GM12878 (cell line): ENCODE measurements at regions not wholly inside any gene's neighbourhood (a gene's known extent, or its start where the extent isn't known, plus 50 kb on each side); places are given as distances from the start of the nearest gene placed in this dataset.

ENCODE experiments used
- ATAC-seq: fragments of 200-7000 bp; cut with Tn5 transposase; 3 replicates; pipeline ENCODE4 v1.9.1; 2020; ENCODE audit warnings: mild to moderate bottlenecking, moderate library complexity
- BruUV-seq: library from RNA; stranded (reverse); fragments of 400-500 nt; replicated peaks from 2 replicates; lab custom pipeline; 2021; lab: Mats Ljungman, UMichigan
- CTCF ChIA-PET: fragments of 300-600 bp; sonication (Branson Sonifier 250); formaldehyde crosslinking; extraction: SDS; loops from one replicate; lab custom pipeline; 2021; ENCODE audit warnings: inconsistent platforms; lab: Yijun Ruan, JAX
- POLR2A ChIA-PET: fragments of 350-600 bp; formaldehyde crosslinking; extraction: SDS; loops from one replicate; lab custom pipeline; 2021; ENCODE audit warnings: inconsistent platforms; lab: Charles Lee
- RAD21 ChIA-PET: fragments of 300-600 bp; sonication (Branson Sonifier 250); formaldehyde crosslinking; loops from one replicate; lab custom pipeline; 2023; ENCODE audit warnings: antibody characterized with exemption; ENCODE audit not compliant: unreplicated experiment; lab: Charles Lee
- SMC1A ChIA-PET: fragments of 300-600 bp; sonication (Branson Sonifier 250); formaldehyde crosslinking; loops from one replicate; lab custom pipeline; 2023; ENCODE audit not compliant: unreplicated experiment, uncharacterized antibody; lab: Charles Lee
- DNase-seq: peaks from one replicate; pipeline ENCODE4 v3.0.0-alpha.2; 2011; ENCODE audit warnings: low read depth, low spot score
- FAIRE-seq: peaks from 3 replicates; lab custom pipeline; 2011; peaks lifted over from hg19 to GRCh38; lab: Jason Lieb, UNC
- H2AFZ ChIP-seq: 2 replicates; pipeline ENCODE4 v1.6.0; 2011; ENCODE audit warnings: low read depth, low read length, control low read depth; ENCODE audit not compliant: control insufficient read depth
- H3K27ac ChIP-seq: 2 replicates; pipeline ENCODE4 v1.5.1; 2011; ENCODE audit warnings: control low read depth; ENCODE audit not compliant: control insufficient read depth, insufficient read depth
- H3K27me3 ChIP-seq, 2 experiments: replicated peaks in 1 of 2; 2 replicates each; pipeline versions ENCODE4 v1.6.0 to v1.6.1; 2011; ENCODE audit warnings: low read length in 1 of 2; ENCODE audit not compliant: control insufficient read depth in 2 of 2, insufficient read depth in 2 of 2
- H3K36me3 ChIP-seq, 2 experiments: 2 replicates each; pipeline ENCODE4 v1.5.1; 2011; ENCODE audit warnings: low read length in 1 of 2; ENCODE audit not compliant: control insufficient read depth in 2 of 2, insufficient read depth in 2 of 2
- H3K4me1 ChIP-seq: 2 replicates; pipeline ENCODE4 v1.6.1; 2011; ENCODE audit warnings: mild to moderate bottlenecking, low read length, moderate library complexity, mixed read lengths; ENCODE audit not compliant: control insufficient read depth, insufficient read depth
- H3K4me2 ChIP-seq: 2 replicates; pipeline ENCODE4 v1.6.0; 2011; ENCODE audit warnings: control low read depth; ENCODE audit not compliant: control insufficient read depth, insufficient read depth
- H3K4me3 ChIP-seq: fragments of 200-600 bp; sonication (generic); 2 replicates; pipeline ENCODE4 v1.5.1; 2016
- H3K79me2 ChIP-seq: 2 replicates; pipeline ENCODE4 v1.6.0; 2011; ENCODE audit warnings: low read length; ENCODE audit not compliant: control insufficient read depth, insufficient read depth
- H3K9ac ChIP-seq: 2 replicates; pipeline ENCODE4 v1.8.0; 2011; ENCODE audit warnings: low read length, control low read depth, mixed read lengths; ENCODE audit not compliant: control insufficient read depth, insufficient read depth
- H3K9me3 ChIP-seq: replicated peaks from 3 replicates; pipeline ENCODE4 v1.5.1; 2011; ENCODE audit warnings: mild to moderate bottlenecking, low read length; ENCODE audit not compliant: control insufficient read depth, insufficient read depth
- H4K20me1 ChIP-seq: 2 replicates; pipeline ENCODE4 v1.6.0; 2011; ENCODE audit not compliant: control insufficient read depth, insufficient read depth
- BCL11A ChIP-seq: IDR thresholded peaks from 2 replicates; pipeline ENCODE4 v1.6.1; 2011; ENCODE audit warnings: low read depth, low read length
- FOXK2 ChIP-seq: fragments of 450-650 bp; IDR thresholded peaks from 2 replicates; pipeline ENCODE4 v1.6.1; 2017; ENCODE audit warnings: mild to moderate bottlenecking, moderate library complexity
- FOXM1 ChIP-seq: IDR thresholded peaks from 2 replicates; pipeline ENCODE4 v1.6.1; 2012; ENCODE audit warnings: low read depth, mild to moderate bottlenecking, inconsistent platforms, low read length, moderate library complexity
- HDAC6 ChIP-seq: fragments of 200-600 bp; sonication (generic); IDR thresholded peaks from one replicate; pipeline ENCODE4 v1.8.0; 2017; ENCODE audit warnings: antibody characterized with exemption; ENCODE audit not compliant: unreplicated experiment
- MEF2A ChIP-seq: IDR thresholded peaks from 2 replicates; pipeline ENCODE4 v1.6.1; 2011; ENCODE audit warnings: low read depth, mild to moderate bottlenecking, low read length, moderate library complexity; ENCODE audit not compliant: insufficient read depth
- PAX5 ChIP-seq: IDR thresholded peaks from 2 replicates; pipeline ENCODE4 v1.6.1; 2011; ENCODE audit warnings: low read depth, low read length, borderline replicate concordance
- POLR2AphosphoS5 ChIP-seq: IDR thresholded peaks from 2 replicates; pipeline ENCODE4 v1.6.1; 2011; ENCODE audit warnings: mild to moderate bottlenecking, low read length, inconsistent platforms
- POU2F2 ChIP-seq: IDR thresholded peaks from 3 replicates; pipeline ENCODE4 v1.6.1; 2011; ENCODE audit warnings: low read depth, mild to moderate bottlenecking, low read length, borderline replicate concordance
- TBL1XR1 ChIP-seq: IDR thresholded peaks from 2 replicates; pipeline ENCODE4 v1.6.1; 2012; ENCODE audit warnings: low read depth, low read length, improper control_type of control experiment
- ZNF24 ChIP-seq: fragments of 450-650 bp; IDR thresholded peaks from 2 replicates; pipeline ENCODE4 v1.6.1; 2017; ENCODE audit warnings: antibody characterized with exemption, mild to moderate bottlenecking
- WGBS: methylation state at CpG from one replicate; pipeline ENCODE4 v1.1.6; 2016; ENCODE audit warnings: low lambda C conversion rate; ENCODE audit not compliant: insufficient replicate concordance, insufficient coverage; ENCODE audit errors: missing lambda C conversion rate; 5-methylcytosine and 5-hydroxymethylcytosine counted together
- in situ Hi-C: fragments of 300-500 bp; cut with MboI; formaldehyde crosslinking; loops from 9 replicates; pipeline ENCODE4 v1.14.3; 2018; ENCODE audit warnings: mixed read lengths
- intact Hi-C: fragments of 100-400 bp; cut with micrococcal nuclease; formaldehyde crosslinking; loops from one replicate; pipeline ENCODE4 v1.14.2; 2022; ENCODE audit not compliant: unreplicated experiment
- TF ChIP-seq, protein P1 (sequence below): IDR thresholded peaks from 2 replicates; pipeline ENCODE4 v1.6.1; 2012; ENCODE audit warnings: improper control_type of control experiment, low read depth, low read length; ENCODE audit not compliant: insufficient replicate concordance
- TF ChIP-seq, protein P2 (sequence below): IDR thresholded peaks from 2 replicates; pipeline ENCODE4 v1.6.1; 2011; ENCODE audit warnings: low read depth, low read length, improper control_type of control experiment, borderline replicate concordance
- TF ChIP-seq, protein P3 (sequence below): fragments of 450-650 bp; IDR thresholded peaks from 2 replicates; pipeline ENCODE4 v1.6.1; 2017; ENCODE audit warnings: mild to moderate bottlenecking, moderate library complexity

DNA sequence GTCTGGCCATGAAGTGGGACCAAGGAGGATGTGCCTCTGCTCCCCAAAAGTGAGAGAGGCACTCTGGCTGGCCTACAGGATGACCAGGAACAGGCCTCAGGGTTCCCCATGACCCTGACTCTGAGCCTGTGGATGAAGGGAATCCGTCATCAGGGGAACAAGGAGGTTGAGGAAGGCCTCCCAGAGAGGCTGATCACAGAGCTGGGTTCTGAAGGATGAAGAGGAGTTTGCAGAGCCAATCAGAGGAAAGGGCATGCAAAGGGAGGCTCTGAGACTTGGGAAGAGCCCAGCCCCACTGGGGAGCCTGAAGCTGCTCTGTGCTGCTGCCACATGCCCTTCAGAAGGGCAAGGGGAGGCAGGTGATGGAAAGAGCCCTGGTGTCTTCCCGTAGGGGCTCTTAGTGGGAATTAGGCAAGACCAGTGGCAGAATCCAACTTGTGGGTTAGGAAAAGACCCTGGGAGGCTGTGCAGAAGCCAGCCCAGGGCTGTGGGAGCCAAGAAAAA is 141.3 kb upstream of the ID2 start:
- Histone ChIP-seq H3K4me2 (no peak overlapping the region), H4K20me1 (no peaks in the 10 kb centered on the region), H3K9me3 (no peaks in the 10 kb centered on the region), H3K9ac (no peak overlapping the region), H3K4me3 (no peak overlapping the region), H3K27ac (no peak overlapping the region), H3K4me1 (peaks cover 60% of the 10 kb centered on the region), H3K27me3 (no peaks in the 10 kb centered on the region), H2AFZ (no peak overlapping the region), H3K36me3 (no peaks in the 10 kb centered on the region), H3K79me2 (no peaks in the 10 kb centered on the region)
- ChIA-PET POLR2A (interaction anchor here (0.6 to 5.5 kb wide), 6 partner anchors 12 to 141 kb away, joined by 3 to 42 read pairs (median 4); partner anchors contain the start of gene ID2), RAD21 (interaction anchor here (1.3 to 10.3 kb wide), 4 partner anchors 19 to 141 kb away, joined by 6 to 322 read pairs (median 14); partner anchors contain the start of gene ID2), CTCF (interaction anchor here (0.7 to 1.2 kb wide), 3 partner anchors 16 to 141 kb away, joined by 3 to 4 read pairs (median 3); partner anchors contain the start of gene ID2), SMC1A (interaction anchor here (1.0 to 10.9 kb wide), 6 partner anchors 12 to 227 kb away, joined by 3 to 284 read pairs (median 8); partner anchors contain the start of gene ID2)
- intact Hi-C loops (loop anchor here (5.0 kb wide), 1 partner anchor 303 kb away; no protein-coding TSS in a partner anchor), in situ Hi-C loops (loop anchor here (5.0 kb wide), 2 partner anchors 133 to 238 kb away; no protein-coding TSS in a partner anchor)
- no peak for DNase-seq
- FAIRE-seq: no peak
- WGBS: 100% methylated on average over 2 of the region's 2 CpGs
- no TSS peak for BruUV-seq
- ATAC-seq: no peak
- TF ChIP-seq FOXM1 (no peak), ZNF24 (no peak), FOXK2 (no peak), PAX5 (no peak), BCL11A (no peak), HDAC6 (no peak), TBL1XR1 (no peak), POU2F2 (no peak), POLR2AphosphoS5 (no peak), MEF2A (no peak)
- TF ChIP-seq, protein P1, sequence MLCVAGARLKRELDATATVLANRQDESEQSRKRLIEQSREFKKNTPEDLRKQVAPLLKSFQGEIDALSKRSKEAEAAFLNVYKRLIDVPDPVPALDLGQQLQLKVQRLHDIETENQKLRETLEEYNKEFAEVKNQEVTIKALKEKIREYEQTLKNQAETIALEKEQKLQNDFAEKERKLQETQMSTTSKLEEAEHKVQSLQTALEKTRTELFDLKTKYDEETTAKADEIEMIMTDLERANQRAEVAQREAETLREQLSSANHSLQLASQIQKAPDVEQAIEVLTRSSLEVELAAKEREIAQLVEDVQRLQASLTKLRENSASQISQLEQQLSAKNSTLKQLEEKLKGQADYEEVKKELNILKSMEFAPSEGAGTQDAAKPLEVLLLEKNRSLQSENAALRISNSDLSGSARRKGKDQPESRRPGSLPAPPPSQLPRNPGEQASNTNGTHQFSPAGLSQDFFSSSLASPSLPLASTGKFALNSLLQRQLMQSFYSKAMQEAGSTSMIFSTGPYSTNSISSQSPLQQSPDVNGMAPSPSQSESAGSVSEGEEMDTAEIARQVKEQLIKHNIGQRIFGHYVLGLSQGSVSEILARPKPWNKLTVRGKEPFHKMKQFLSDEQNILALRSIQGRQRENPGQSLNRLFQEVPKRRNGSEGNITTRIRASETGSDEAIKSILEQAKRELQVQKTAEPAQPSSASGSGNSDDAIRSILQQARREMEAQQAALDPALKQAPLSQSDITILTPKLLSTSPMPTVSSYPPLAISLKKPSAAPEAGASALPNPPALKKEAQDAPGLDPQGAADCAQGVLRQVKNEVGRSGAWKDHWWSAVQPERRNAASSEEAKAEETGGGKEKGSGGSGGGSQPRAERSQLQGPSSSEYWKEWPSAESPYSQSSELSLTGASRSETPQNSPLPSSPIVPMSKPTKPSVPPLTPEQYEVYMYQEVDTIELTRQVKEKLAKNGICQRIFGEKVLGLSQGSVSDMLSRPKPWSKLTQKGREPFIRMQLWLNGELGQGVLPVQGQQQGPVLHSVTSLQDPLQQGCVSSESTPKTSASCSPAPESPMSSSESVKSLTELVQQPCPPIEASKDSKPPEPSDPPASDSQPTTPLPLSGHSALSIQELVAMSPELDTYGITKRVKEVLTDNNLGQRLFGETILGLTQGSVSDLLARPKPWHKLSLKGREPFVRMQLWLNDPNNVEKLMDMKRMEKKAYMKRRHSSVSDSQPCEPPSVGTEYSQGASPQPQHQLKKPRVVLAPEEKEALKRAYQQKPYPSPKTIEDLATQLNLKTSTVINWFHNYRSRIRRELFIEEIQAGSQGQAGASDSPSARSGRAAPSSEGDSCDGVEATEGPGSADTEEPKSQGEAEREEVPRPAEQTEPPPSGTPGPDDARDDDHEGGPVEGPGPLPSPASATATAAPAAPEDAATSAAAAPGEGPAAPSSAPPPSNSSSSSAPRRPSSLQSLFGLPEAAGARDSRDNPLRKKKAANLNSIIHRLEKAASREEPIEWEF: no peak
- TF ChIP-seq, protein P2, sequence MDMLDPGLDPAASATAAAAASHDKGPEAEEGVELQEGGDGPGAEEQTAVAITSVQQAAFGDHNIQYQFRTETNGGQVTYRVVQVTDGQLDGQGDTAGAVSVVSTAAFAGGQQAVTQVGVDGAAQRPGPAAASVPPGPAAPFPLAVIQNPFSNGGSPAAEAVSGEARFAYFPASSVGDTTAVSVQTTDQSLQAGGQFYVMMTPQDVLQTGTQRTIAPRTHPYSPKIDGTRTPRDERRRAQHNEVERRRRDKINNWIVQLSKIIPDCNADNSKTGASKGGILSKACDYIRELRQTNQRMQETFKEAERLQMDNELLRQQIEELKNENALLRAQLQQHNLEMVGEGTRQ: no peak
- TF ChIP-seq, protein P3, sequence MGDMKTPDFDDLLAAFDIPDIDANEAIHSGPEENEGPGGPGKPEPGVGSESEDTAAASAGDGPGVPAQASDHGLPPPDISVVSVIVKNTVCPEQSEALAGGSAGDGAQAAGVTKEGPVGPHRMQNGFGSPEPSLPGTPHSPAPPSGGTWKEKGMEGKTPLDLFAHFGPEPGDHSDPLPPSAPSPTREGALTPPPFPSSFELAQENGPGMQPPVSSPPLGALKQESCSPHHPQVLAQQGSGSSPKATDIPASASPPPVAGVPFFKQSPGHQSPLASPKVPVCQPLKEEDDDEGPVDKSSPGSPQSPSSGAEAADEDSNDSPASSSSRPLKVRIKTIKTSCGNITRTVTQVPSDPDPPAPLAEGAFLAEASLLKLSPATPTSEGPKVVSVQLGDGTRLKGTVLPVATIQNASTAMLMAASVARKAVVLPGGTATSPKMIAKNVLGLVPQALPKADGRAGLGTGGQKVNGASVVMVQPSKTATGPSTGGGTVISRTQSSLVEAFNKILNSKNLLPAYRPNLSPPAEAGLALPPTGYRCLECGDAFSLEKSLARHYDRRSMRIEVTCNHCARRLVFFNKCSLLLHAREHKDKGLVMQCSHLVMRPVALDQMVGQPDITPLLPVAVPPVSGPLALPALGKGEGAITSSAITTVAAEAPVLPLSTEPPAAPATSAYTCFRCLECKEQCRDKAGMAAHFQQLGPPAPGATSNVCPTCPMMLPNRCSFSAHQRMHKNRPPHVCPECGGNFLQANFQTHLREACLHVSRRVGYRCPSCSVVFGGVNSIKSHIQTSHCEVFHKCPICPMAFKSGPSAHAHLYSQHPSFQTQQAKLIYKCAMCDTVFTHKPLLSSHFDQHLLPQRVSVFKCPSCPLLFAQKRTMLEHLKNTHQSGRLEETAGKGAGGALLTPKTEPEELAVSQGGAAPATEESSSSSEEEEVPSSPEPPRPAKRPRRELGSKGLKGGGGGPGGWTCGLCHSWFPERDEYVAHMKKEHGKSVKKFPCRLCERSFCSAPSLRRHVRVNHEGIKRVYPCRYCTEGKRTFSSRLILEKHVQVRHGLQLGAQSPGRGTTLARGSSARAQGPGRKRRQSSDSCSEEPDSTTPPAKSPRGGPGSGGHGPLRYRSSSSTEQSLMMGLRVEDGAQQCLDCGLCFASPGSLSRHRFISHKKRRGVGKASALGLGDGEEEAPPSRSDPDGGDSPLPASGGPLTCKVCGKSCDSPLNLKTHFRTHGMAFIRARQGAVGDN: no peak
